ENCODE measurements at regions not wholly inside any gene's neighbourhood (a gene's known extent, or its start where the extent isn't known, plus 50 kb on each side); places are given as distances from the start of the nearest gene placed in this dataset.

- Mint-ChIP-seq H3K9me3 (peaks cover 11% of the 10 kb centered on the region), H3K36me3 (ENCODE audit: low read depth) (peaks cover 17% of the 10 kb centered on the region), H3K4me3 (no peak overlapping the region), H3K27ac (peak overlapping the region in 1 of 3 experiments; percentile 51), H3K4me1 (peaks cover 9% of the 10 kb centered on the region), H3K27me3 (ENCODE audit: low read depth) (no peaks in the 10 kb centered on the region)
- no peak for TF ChIP-seq CTCF (IDR thresholded peaks at IDR 0.05; ENCODE audit: unreplicated experiment in 3 of 3)
Observed at GRCh38 chr14:71497645-71498086, 434.6 kb upstream of the RGS6 start.

GRCh38 chr14:71498212-71498611 lies 434.0 kb upstream of the RGS6 start:
- peaks cover 9% of the 10 kb centered on the region for H3K4me1 Mint-ChIP-seq
- peaks cover 17% of the 10 kb centered on the region for H3K36me3 Mint-ChIP-seq (ENCODE audit: low read depth)
- peak overlapping the region; percentile 42 to 60 (median 51) for H3K27ac Mint-ChIP-seq
- peaks cover 11% of the 10 kb centered on the region for H3K9me3 Mint-ChIP-seq
- TF ChIP-seq CTCF (IDR thresholded peaks at IDR 0.05; ENCODE audit: unreplicated experiment in 3 of 3): no peak
- no peaks in the 10 kb centered on the region for H3K27me3 Mint-ChIP-seq (ENCODE audit: low read depth)
- H3K4me3 Mint-ChIP-seq: no peak overlapping the region

- Mint-ChIP-seq H3K4me1 (peaks cover 9% of the 10 kb centered on the region), H3K36me3 (ENCODE audit: low read depth) (peaks cover 14% of the 10 kb centered on the region), H3K9me3 (peaks cover 10% of the 10 kb centered on the region), H3K4me3 (no peak overlapping the region), H3K27ac (no peak overlapping the region), H3K27me3 (ENCODE audit: low read depth) (no peaks in the 10 kb centered on the region)
- no peak for TF ChIP-seq CTCF (IDR thresholded peaks at IDR 0.05; ENCODE audit: unreplicated experiment in 3 of 3)
Observed at GRCh38 chr14:71499018-71499417, 433.2 kb upstream of the RGS6 start.

- no peak for TF ChIP-seq CTCF (IDR thresholded peaks at IDR 0.05; ENCODE audit: unreplicated experiment in 3 of 3)
- H3K27ac Mint-ChIP-seq: no peak overlapping the region
Observed at GRCh38 chr14:71507681-71508080, 424.5 kb upstream of the RGS6 start.

GRCh38 chr14:71508901-71509300 lies 423.3 kb upstream of the RGS6 start:
- Mint-ChIP-seq H3K27me3 (ENCODE audit: low read depth) (no peaks in the 10 kb centered on the region), H3K4me1 (peaks cover 5% of the 10 kb centered on the region), H3K4me3 (no peak overlapping the region), H3K9me3 (no peaks in the 10 kb centered on the region), H3K27ac (peak overlapping the region in 2 of 3 experiments; percentile 16 to 37), H3K36me3 (ENCODE audit: low read depth) (peaks cover 11% of the 10 kb centered on the region)
- TF ChIP-seq CTCF (IDR thresholded peaks at IDR 0.05; ENCODE audit: unreplicated experiment in 3 of 3): no peak

More at GRCh38 chr14:71507681-71508080, 424.5 kb upstream of the RGS6 start:
- H3K4me3 Mint-ChIP-seq: no peak overlapping the region
- peaks cover 4% of the 10 kb centered on the region for H3K36me3 Mint-ChIP-seq (ENCODE audit: low read depth)
- H3K9me3 Mint-ChIP-seq: no peaks in the 10 kb centered on the region
- no peaks in the 10 kb centered on the region for H3K27me3 Mint-ChIP-seq (ENCODE audit: low read depth)
- H3K4me1 Mint-ChIP-seq: peaks cover 5% of the 10 kb centered on the region

GRCh38 chr14:71511152-71511551 lies 421.1 kb upstream of the RGS6 start:
- Mint-ChIP-seq H3K27ac (peak overlapping the region in 1 of 3 experiments; percentile 24), H3K9me3 (no peaks in the 10 kb centered on the region), H3K4me1 (peaks cover 11% of the 10 kb centered on the region), H3K27me3 (ENCODE audit: low read depth) (no peaks in the 10 kb centered on the region), H3K36me3 (ENCODE audit: low read depth) (peaks cover 16% of the 10 kb centered on the region), H3K4me3 (no peak overlapping the region)
- no peak for TF ChIP-seq CTCF (IDR thresholded peaks at IDR 0.05; ENCODE audit: unreplicated experiment in 3 of 3)
